ENCODE measurements at regions not wholly inside any gene's neighbourhood (a gene's known extent, or its start where the extent isn't known, plus 50 kb on each side); places are given as distances from the start of the nearest gene placed in this dataset.
"Not testable (repeated sequence)": the region's sequence is repeated elsewhere in the genome, so short reads cannot be mapped to it uniquely, and the experiment has no call there.

GRCh38 chr1:58231204-58231603, 315.3 kb downstream of the OMA1 start:
- H3K4me1 Mint-ChIP-seq (ENCODE audit: unreplicated experiment), result no peaks in the 10 kb centered on the region
- DNase-seq (ENCODE audit: extremely low spot score, unreplicated experiment), result no peak
- H3K4me3 Mint-ChIP-seq, result no peak overlapping the region
- TF ChIP-seq CTCF (conservative IDR thresholded peaks at IDR 0.05), result no peak
- no peaks in the 10 kb centered on the region for H3K36me3 Mint-ChIP-seq
- no peak overlapping the region for H3K27ac Mint-ChIP-seq
- peaks cover 4% of the 10 kb centered on the region for H3K27me3 Mint-ChIP-seq
- no peaks in the 10 kb centered on the region for H3K9me3 Mint-ChIP-seq

- DNase-seq (ENCODE audit: extremely low spot score, unreplicated experiment), result no peak
- no peaks in the 10 kb centered on the region for H3K4me1 Mint-ChIP-seq (ENCODE audit: unreplicated experiment)
- no peak overlapping the region for H3K27ac Mint-ChIP-seq
- H3K27me3 Mint-ChIP-seq, result no peaks in the 10 kb centered on the region
- no peak for TF ChIP-seq CTCF (conservative IDR thresholded peaks at IDR 0.05)
- H3K36me3 Mint-ChIP-seq, result no peaks in the 10 kb centered on the region
- no peak overlapping the region for H3K4me3 Mint-ChIP-seq
- H3K9me3 Mint-ChIP-seq, result no peaks in the 10 kb centered on the region
Observed at GRCh38 chr1:58227604-58228003, 318.9 kb downstream of the OMA1 start.

GRCh38 chr1:58223522-58223921, 323.0 kb downstream of the OMA1 start:
- Mint-ChIP-seq H3K27me3 (peaks cover 6% of the 10 kb centered on the region), H3K4me1 (ENCODE audit: unreplicated experiment) (no peaks in the 10 kb centered on the region), H3K36me3 (no peaks in the 10 kb centered on the region), H3K9me3 (no peaks in the 10 kb centered on the region), H3K4me3 (no peak overlapping the region), H3K27ac (no peak overlapping the region)
- TF ChIP-seq CTCF (conservative IDR thresholded peaks at IDR 0.05), result no peak
- no peak for DNase-seq (ENCODE audit: extremely low spot score, unreplicated experiment)

- TF ChIP-seq CTCF (conservative IDR thresholded peaks at IDR 0.05), result no peak
- Mint-ChIP-seq H3K4me1 (ENCODE audit: unreplicated experiment) (no peaks in the 10 kb centered on the region), H3K36me3 (no peaks in the 10 kb centered on the region), H3K27ac (no peak overlapping the region), H3K4me3 (no peak overlapping the region), H3K27me3 (peaks cover 9% of the 10 kb centered on the region), H3K9me3 (no peaks in the 10 kb centered on the region)
- DNase-seq (ENCODE audit: extremely low spot score, unreplicated experiment), result no peak
Observed at GRCh38 chr1:58220836-58221472, 325.6 kb downstream of the OMA1 start.

GRCh38 chr1:58216169-58216568, 330.4 kb downstream of the OMA1 start:
- H3K36me3 Mint-ChIP-seq; H3K27ac Mint-ChIP-seq; H3K4me1 Mint-ChIP-seq (ENCODE audit: unreplicated experiment); H3K27me3 Mint-ChIP-seq; H3K9me3 Mint-ChIP-seq; DNase-seq (ENCODE audit: extremely low spot score, unreplicated experiment); H3K4me3 Mint-ChIP-seq: not testable (repeated sequence)

- no peaks in the 10 kb centered on the region for H3K9me3 Mint-ChIP-seq
- no peak for DNase-seq (ENCODE audit: extremely low spot score, unreplicated experiment)
- peaks cover 14% of the 10 kb centered on the region for H3K27me3 Mint-ChIP-seq
- TF ChIP-seq CTCF (conservative IDR thresholded peaks at IDR 0.05), result no peak
- H3K4me3 Mint-ChIP-seq, result no peak overlapping the region
- no peak overlapping the region for H3K27ac Mint-ChIP-seq
- H3K36me3 Mint-ChIP-seq, result no peaks in the 10 kb centered on the region
- no peaks in the 10 kb centered on the region for H3K4me1 Mint-ChIP-seq (ENCODE audit: unreplicated experiment)
Observed at GRCh38 chr1:58214674-58215073, 331.9 kb downstream of the OMA1 start.
